MG63 (cell line): ENCODE measurements at regions not wholly inside any gene's neighbourhood (a gene's known extent, or its start where the extent isn't known, plus 50 kb on each side); places are given as distances from the start of the nearest gene placed in this dataset.
"Not testable (repeated sequence)": the region's sequence is repeated elsewhere in the genome, so short reads cannot be mapped to it uniquely, and the experiment has no call there.

Source experiments
- DNase-seq: peaks from one replicate; pipeline ENCODE4 v3.0.0-alpha.2; 2020
- H3K27me3 ChIP-seq: fragments of 250-450 bp; sonication (Bioruptor Pico); 2 replicates; pipeline ENCODE4 v1.5.1; 2020; ENCODE audit warnings: mild to moderate bottlenecking, moderate library complexity
- H3K36me3 ChIP-seq: fragments of 250-450 bp; sonication (Bioruptor Pico); 2 replicates; pipeline ENCODE4 v1.5.1; 2020; ENCODE audit warnings: mild to moderate bottlenecking, moderate library complexity
- H3K4me3 ChIP-seq: fragments of 250-450 bp; sonication (Bioruptor Pico); 2 replicates; pipeline ENCODE4 v1.5.1; 2020; ENCODE audit warnings: mild to moderate bottlenecking, moderate library complexity
- H3K9me3 ChIP-seq: fragments of 250-450 bp; sonication (Bioruptor Pico); 2 replicates; pipeline ENCODE4 v1.5.1; 2020; ENCODE audit warnings: mild to moderate bottlenecking, moderate library complexity

DNA sequence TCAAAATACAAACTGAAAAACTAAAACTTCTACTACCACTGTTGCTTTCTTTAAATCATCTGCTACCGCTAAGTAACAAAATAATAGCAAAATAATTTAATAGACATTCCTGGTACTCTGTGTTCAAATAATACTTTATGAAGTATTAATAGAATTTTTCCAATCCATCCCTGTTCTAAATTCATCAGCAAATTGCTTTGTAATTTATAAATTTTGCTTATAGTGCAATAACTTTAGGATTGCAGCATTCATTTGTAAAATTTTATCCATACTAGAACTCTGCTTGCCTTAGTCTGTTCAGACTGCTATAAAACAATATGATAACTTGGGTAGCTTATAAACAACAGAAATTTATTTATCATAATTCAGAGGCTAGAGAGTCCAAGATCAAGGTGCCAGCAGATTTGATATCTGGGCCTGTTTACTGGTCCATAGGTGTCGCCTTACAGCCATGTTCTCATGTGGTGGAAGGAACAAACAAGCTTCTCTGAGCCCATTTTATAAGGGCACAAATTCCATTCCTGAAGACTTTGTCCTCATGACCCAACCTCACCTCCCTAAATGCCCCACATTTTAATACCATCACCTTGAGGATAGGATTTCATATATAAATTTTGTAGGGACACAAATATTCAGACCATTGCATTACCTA, 415.1 kb upstream of the MAP2 start:
- no peaks in the 10 kb centered on the region for H3K9me3 ChIP-seq
- H3K27me3 ChIP-seq, result no peaks in the 10 kb centered on the region
- no peaks in the 10 kb centered on the region for H3K36me3 ChIP-seq
- no peak for DNase-seq
- H3K4me3 ChIP-seq, result no peak overlapping the region

DNA sequence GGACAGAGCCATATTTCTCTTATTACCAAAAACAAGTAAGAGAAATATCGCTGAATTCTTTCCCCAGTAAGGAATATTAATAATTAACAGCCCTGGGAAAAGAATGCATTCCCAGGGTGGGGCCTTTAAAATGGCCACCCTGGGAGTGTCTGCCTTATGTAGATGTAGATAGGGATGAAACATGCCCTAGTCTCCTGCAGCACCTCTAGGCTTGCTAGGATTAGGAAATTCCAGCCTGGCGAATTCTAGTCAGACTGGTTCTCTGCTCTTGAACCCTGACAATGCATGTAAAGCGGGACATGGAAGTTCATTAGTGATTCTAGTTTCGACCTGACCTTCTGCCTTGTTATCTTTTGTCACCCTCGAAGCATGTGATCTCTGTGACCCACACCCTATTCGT, 405.2 kb upstream of the MAP2 start:
- not testable (repeated sequence) for H3K4me3 ChIP-seq, DNase-seq, H3K36me3 ChIP-seq, H3K9me3 ChIP-seq, H3K27me3 ChIP-seq

DNA sequence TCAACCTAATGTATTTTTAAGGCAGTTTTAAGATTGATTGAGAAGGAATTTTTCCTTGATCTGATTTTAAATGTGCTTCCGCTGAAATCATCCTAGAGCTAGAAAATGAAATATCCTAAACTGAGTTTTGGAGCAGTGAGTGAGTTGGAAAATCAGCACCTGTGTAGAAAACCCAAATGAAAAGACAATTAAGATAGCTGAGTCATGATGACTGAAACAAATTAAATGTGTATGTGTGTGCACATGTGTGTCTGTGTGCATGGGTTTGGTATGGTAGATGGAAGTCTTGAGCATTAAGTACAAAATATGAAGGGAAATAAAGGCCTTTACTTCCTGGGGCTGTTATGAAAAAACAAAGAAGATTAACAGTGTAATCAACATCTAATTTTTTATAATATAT, 394.6 kb upstream of the MAP2 start:
- H3K36me3 ChIP-seq, result no peaks in the 10 kb centered on the region
- no peak overlapping the region for H3K4me3 ChIP-seq
- H3K9me3 ChIP-seq, result no peaks in the 10 kb centered on the region
- no peak for DNase-seq
- H3K27me3 ChIP-seq, result no peaks in the 10 kb centered on the region

DNA sequence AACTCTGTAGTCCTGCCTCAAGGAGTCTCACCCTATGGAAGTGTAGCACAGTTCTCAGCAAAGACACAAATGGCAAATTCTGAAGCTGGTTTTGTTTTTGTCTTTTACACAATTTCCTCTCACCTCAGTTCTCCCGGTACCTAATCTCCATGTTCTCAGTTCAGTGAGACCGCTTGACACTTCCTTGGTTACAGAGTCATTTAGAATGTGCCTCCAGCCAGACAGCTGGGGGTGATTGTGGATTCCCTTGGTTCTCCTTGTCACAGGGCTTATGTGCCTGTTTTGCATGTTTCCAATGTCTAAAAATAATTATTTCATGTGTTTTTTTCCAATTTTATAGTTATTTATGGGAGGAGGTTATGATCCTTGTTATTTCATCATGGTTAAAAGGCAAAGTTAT, 379.5 kb upstream of the MAP2 start:
- no peaks in the 10 kb centered on the region for H3K27me3 ChIP-seq
- no peaks in the 10 kb centered on the region for H3K36me3 ChIP-seq
- no peak overlapping the region for H3K4me3 ChIP-seq
- no peak for DNase-seq
- H3K9me3 ChIP-seq, result no peaks in the 10 kb centered on the region

DNA sequence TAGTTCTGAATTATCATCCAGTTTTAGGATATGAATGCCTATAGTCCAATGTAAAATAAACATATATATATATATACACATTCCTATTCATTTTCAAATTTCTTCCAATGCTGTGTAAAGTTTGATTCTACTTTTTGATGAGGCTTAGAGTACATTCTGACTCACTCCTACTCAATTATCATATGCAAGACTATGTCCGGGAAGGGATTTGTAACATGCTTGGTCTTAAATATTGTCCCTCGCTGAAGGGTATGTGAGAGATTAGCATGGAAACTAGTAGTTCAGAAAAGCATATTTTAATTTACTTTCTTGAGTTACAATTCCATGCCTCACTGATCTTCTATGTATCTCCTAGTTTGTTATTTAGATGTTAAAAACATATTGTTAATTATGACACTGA, 377.7 kb upstream of the MAP2 start:
- no peak for DNase-seq
- Histone ChIP-seq H3K4me3 (no peak overlapping the region), H3K27me3 (no peaks in the 10 kb centered on the region), H3K9me3 (no peaks in the 10 kb centered on the region), H3K36me3 (no peaks in the 10 kb centered on the region)

DNA sequence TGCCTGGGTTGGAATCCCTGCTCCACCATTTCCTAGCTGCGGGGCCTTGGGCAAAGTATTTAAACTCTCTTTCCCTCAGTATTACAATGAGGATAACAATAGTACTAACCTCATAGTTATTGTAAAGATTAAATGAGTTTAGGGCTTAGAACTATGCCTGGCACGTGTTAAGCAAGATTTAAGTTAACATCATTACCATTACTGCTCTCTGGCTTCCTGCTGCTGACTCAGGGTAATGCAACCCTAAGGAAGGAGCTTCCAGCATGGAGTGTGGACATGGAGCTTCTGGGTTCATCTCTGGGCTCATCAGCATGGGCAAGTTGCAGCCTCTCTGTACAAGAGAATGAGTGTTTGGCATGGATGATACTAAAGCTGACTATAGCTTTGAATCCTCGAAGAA, 374.2 kb upstream of the MAP2 start:
- H3K9me3 ChIP-seq, result no peaks in the 10 kb centered on the region
- DNase-seq, result no peak
- H3K4me3 ChIP-seq, result no peak overlapping the region
- no peaks in the 10 kb centered on the region for H3K27me3 ChIP-seq
- no peaks in the 10 kb centered on the region for H3K36me3 ChIP-seq

DNA sequence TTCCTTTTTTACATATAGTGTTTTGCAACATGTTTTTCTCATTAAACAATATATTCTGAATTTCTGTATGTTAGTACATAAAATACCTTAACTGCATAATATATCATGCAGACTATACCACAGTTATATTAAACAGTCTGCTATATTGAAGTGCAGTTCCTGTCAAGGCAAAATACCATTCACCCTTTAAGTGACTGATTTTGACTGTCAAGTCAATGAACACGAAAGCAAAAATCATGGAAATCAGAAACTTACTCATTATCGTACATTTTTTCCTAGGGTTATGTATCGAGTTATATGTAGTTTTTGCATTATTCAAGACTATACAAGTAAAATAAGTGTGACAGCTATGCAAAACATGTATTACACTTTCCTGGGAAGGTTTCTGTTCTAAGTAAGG, 361.6 kb upstream of the MAP2 start:
- Histone ChIP-seq H3K4me3 (no peak overlapping the region), H3K9me3 (no peaks in the 10 kb centered on the region), H3K27me3 (no peaks in the 10 kb centered on the region), H3K36me3 (no peaks in the 10 kb centered on the region)
- no peak for DNase-seq

DNA sequence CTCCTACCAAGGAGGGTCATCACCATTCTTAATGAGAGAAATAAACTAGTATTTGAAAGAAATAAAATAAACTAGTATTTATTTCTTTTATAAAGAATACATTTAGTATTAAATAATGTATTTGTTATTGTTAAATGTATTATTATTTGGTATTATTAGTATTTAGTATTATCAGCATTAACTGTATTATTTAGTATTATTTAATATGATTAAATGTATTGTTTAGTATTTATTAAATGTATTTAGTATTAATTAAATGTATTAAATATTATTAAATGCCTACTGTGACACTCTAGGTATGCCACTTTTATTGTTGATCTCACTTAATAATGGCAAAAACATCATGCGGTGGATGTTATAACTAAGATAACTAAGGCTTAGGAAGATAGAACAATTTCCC, 353.6 kb upstream of the MAP2 start:
- DNase-seq, result no peak
- Histone ChIP-seq H3K27me3 (no peaks in the 10 kb centered on the region), H3K9me3 (no peaks in the 10 kb centered on the region), H3K4me3 (no peak overlapping the region), H3K36me3 (no peaks in the 10 kb centered on the region)

DNA sequence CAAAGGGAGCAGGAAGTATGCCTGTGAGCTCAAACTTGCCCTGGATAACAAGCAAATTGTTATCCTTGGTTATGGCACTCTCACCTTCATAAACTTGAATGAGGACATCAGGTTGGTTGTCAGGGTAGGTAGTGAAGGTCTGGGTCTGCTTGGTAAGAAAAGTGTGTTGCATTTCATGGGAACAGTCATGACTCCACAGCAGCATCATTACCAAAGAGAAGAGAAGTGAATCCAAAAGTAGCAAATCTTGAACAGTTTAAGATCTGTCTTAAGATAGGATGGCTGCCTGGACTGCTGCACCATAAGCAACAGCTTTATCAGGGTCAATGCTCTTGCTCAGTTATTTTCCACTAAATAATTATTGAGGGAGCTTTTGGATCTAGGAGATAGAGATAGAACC, 350.7 kb upstream of the MAP2 start:
- Histone ChIP-seq H3K36me3 (no peaks in the 10 kb centered on the region), H3K4me3 (no peak overlapping the region), H3K27me3 (no peaks in the 10 kb centered on the region), H3K9me3 (no peaks in the 10 kb centered on the region)
- no peak for DNase-seq

DNA sequence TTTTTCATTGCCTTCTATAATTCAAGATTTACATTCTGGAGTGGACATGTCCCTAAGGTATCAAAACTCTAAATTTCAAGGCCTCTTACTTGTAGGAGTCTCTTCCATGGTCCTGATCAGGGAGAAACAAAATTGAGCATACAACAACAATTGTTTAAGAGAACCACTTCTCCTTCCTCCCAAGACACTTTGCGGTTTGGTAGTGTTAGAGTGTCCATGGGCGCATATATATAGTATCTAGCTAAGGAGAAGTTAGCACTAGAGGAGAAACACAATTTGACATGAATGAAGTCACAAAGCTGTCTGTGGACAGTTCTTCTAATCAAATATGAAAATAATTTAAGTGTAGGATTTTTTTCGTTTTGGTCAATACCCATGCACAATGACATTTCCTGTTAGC, 349.1 kb upstream of the MAP2 start:
- no peaks in the 10 kb centered on the region for H3K36me3 ChIP-seq
- H3K9me3 ChIP-seq, result no peaks in the 10 kb centered on the region
- no peak for DNase-seq
- no peak overlapping the region for H3K4me3 ChIP-seq
- H3K27me3 ChIP-seq, result no peaks in the 10 kb centered on the region

DNA sequence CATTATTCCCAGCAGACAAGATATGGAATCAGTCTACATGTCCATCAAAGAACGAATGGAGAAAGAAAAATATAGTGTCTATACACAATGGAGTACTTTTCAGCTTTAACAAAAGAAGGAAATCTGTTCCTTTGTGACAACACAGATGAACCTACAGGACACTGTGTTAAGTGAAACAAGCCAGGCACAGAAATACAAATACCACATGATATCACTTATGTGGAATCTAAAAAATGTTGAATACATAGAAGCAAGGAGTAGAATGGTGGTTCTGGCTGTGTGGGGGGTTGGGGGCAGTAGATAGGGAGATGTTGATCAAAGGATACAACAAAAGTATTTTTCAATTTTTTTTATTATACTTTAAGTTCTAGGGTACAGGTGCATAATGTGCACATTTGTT, 347.7 kb upstream of the MAP2 start:
- H3K4me3 ChIP-seq, result no peak overlapping the region
- no peak for DNase-seq
- H3K36me3 ChIP-seq, result no peaks in the 10 kb centered on the region
- no peaks in the 10 kb centered on the region for H3K9me3 ChIP-seq
- H3K27me3 ChIP-seq, result no peaks in the 10 kb centered on the region

DNA sequence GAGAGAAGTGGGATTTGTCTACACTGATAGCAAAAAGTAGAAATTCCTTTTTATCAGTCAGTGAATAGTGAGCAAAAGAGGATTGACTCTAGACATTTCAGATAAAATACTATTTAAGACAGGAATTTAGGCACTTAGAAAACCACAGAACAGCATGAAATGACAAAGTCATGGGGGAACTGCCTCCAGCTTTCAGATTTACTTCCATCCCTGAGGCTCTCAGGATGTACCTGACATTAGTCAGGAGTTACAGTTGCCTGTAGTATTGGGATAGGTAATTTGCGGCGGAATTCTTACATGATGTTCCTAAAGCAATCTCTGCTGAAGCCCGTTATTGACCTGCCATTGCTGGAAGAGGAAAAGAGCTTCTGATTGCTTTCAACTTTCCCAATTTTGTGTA, 337.1 kb upstream of the MAP2 start:
- no peak for DNase-seq
- Histone ChIP-seq H3K4me3 (no peak overlapping the region), H3K36me3 (no peaks in the 10 kb centered on the region), H3K27me3 (no peaks in the 10 kb centered on the region), H3K9me3 (no peaks in the 10 kb centered on the region)

DNA sequence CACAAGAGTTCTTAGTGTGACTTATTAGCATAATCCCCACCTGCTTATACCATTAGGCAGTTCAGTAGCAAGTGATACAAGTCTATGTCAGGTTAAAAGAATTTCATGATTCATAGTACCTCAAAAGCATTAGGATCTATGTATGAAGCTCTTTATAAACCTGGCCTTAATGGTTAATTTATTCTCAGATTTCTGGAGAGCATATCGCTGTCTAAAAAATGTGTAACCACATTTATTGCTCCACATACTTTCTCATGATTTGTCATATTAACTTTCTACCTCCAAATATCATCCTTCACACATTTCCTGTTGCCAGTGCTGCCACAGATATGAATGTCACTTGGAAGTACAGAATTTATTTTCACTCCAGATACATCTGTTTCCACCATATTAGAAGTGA, 332.8 kb upstream of the MAP2 start:
- Histone ChIP-seq H3K9me3 (no peaks in the 10 kb centered on the region), H3K36me3 (no peaks in the 10 kb centered on the region), H3K4me3 (no peak overlapping the region), H3K27me3 (no peaks in the 10 kb centered on the region)
- DNase-seq, result no peak

DNA sequence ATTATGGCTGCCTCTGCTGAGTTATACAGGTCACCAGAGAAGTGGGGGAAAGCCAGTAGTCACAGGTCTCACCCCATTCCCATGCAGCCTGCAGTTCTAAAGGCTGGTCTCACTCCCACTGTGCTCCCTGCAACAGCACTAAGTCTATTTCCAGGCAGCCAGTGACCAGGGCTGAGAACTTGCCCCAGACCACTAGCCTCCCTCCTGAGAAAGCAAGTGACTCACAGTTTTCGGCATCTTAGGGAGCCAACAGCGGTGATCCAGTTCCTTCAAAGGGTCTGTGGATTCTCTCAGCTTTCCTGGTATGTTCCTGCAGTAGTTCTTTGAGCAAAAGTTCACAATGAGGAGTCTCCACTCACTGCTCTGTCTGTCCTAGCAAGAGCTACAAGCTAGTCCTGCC, 329.6 kb upstream of the MAP2 start:
- Histone ChIP-seq H3K27me3 (no peaks in the 10 kb centered on the region), H3K36me3 (no peaks in the 10 kb centered on the region), H3K9me3 (no peaks in the 10 kb centered on the region), H3K4me3 (no peak overlapping the region)
- DNase-seq, result peak; percentile 0

DNA sequence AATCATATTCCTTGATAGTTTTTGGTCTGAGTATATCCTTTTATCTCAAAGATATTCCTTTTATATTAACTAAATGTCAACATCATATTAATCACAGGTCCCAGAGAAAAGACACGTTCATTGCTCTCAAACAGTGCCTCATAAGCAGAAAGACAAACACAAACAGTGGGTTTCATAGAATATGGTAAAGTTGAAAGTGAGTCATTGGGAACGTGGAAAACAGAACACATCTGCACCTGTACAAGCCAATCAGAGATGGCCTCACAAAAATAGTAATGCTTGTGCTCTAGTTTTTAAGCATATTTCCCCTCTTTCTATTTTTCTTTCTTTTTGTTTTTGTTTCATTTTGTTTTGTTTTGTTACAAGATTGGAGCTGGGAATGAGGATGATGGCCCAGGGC, 328.4 kb upstream of the MAP2 start:
- H3K36me3 ChIP-seq, result no peaks in the 10 kb centered on the region
- DNase-seq, result no peak
- no peak overlapping the region for H3K4me3 ChIP-seq
- H3K9me3 ChIP-seq, result no peaks in the 10 kb centered on the region
- no peaks in the 10 kb centered on the region for H3K27me3 ChIP-seq

DNA sequence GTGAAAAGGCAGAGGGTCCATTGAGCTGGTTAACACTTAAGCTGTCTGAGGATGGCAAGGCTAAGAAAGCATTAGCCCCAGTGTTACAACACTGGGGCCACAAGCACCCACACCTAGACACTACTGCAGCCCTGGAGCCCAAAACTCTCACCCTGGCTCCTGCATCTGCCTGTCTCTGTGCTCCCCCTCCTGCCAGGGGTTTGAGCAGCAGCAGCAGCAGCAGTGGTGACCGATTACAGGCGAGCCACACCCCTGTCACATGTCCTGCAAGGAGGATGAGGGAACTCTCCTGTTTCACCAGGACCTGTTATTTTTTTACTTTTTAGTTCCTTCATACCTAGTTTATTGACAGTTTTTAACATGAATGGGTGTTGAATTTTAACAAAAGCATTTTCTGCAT, 326.7 kb upstream of the MAP2 start:
- no peaks in the 10 kb centered on the region for H3K27me3 ChIP-seq

DNA sequence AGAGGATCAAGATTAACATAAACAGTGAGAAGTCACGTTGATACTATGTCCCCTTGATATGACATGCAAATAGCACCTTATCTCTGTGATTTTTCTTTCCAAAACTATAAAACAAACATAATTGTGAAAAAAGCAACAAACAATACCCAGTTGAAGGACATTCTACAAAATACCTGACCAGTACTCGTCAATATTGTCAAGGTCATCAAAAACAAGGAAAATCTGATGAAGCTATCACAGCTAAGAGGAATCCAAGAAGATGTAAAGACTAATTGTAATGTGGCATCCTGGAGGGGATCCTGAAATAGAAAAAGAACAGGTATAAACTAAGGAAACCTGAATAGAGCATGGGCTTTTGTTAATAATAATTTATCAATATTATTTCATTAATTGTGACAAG, 321.5 kb upstream of the MAP2 start:
- no peaks in the 10 kb centered on the region for H3K9me3 ChIP-seq
- DNase-seq, result no peak
- no peak overlapping the region for H3K4me3 ChIP-seq
- H3K36me3 ChIP-seq, result no peaks in the 10 kb centered on the region
- H3K27me3 ChIP-seq, result no peaks in the 10 kb centered on the region

More for the DNA sequence above, 326.7 kb upstream of the MAP2 start:
- Histone ChIP-seq H3K9me3 (no peaks in the 10 kb centered on the region), H3K36me3 (no peaks in the 10 kb centered on the region), H3K4me3 (no peak overlapping the region)
- DNase-seq, result no peak

DNA sequence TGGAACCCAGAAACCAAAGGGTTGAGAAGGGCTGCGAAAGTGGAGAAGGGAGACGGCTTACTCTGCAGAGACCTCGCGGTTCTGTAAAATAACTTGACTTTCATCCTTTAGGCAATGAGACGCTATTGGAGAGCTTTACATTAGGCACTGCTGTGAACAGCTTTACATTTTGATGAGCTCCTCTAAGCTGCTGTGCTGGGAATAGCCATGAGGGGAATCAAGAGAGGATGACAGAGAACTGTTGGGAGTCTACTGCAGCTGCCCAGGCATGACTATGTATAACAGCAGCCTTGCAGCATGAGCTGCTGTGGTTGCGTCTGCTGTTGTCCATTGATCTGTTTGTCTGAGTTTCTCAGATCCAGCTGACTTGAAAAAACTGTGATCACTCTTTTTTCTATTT, 310.8 kb upstream of the MAP2 start:
- H3K9me3 ChIP-seq, result no peaks in the 10 kb centered on the region
- H3K27me3 ChIP-seq, result no peaks in the 10 kb centered on the region
- no peaks in the 10 kb centered on the region for H3K36me3 ChIP-seq

DNA sequence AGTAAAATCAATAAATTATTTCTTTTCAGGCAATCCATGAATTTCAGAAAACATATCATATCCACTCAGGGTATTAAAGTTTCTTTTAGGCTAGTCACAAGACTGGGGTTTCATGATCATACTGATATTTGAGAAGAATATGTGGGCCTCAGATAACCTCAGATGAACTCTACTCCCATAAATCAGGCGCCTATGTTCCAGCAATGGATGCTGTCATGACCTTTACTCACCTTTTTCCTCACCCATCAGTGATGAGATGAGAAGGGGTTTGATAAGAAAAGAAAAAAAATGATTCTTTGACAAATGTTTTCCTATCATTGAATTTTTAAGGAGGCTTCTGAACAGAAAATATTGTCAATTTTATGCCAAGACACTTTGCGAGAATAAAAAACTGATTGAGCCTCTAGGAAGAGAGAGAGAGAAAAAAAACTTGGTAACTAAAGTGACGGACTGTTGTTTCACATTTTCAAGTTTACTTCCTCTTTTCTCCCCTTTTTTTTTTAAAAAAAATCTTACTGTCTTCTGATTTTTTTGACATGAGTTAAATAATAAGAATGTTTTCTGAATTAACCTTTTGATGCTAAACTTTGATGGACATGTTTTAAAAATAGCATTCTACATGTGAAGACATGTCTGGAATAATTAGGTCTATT, 309.1 kb upstream of the MAP2 start:
- H3K36me3 ChIP-seq, result no peaks in the 10 kb centered on the region
- no peaks in the 10 kb centered on the region for H3K27me3 ChIP-seq
- no peaks in the 10 kb centered on the region for H3K9me3 ChIP-seq
- H3K4me3 ChIP-seq, result no peak overlapping the region
- DNase-seq, result no peak

More for the DNA sequence above, 310.8 kb upstream of the MAP2 start:
- H3K4me3 ChIP-seq, result no peak overlapping the region
- no peak for DNase-seq
